ENCODE measurements at regions not wholly inside any gene's neighbourhood (a gene's known extent, or its start where the extent isn't known, plus 50 kb on each side); places are given as distances from the start of the nearest gene placed in this dataset.

- TF ChIP-seq, protein P1, sequence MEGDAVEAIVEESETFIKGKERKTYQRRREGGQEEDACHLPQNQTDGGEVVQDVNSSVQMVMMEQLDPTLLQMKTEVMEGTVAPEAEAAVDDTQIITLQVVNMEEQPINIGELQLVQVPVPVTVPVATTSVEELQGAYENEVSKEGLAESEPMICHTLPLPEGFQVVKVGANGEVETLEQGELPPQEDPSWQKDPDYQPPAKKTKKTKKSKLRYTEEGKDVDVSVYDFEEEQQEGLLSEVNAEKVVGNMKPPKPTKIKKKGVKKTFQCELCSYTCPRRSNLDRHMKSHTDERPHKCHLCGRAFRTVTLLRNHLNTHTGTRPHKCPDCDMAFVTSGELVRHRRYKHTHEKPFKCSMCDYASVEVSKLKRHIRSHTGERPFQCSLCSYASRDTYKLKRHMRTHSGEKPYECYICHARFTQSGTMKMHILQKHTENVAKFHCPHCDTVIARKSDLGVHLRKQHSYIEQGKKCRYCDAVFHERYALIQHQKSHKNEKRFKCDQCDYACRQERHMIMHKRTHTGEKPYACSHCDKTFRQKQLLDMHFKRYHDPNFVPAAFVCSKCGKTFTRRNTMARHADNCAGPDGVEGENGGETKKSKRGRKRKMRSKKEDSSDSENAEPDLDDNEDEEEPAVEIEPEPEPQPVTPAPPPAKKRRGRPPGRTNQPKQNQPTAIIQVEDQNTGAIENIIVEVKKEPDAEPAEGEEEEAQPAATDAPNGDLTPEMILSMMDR (conservative IDR thresholded peaks at IDR 0.05; ENCODE audit: low read length), result no peak
- TF ChIP-seq EZH2phosphoT487 (IDR thresholded peaks at IDR 0.05; ENCODE audit: borderline replicate concordance), result no peak
These were observed 55.9 kb upstream of the MCTP2 start for GRCh38 chr15:94175420-94175819.

All from Loucy (cell line).